IMR-90 (cell line): ENCODE measurements at regions not wholly inside any gene's neighbourhood (a gene's known extent, or its start where the extent isn't known, plus 50 kb on each side); places are given as distances from the start of the nearest gene placed in this dataset.

Experiments
- ATAC-seq: fragments of 200-7000 bp; cut with Tn5 transposase; 2 replicates; pipeline ENCODE4 v1.9.1; 2020; ENCODE audit warnings: low read depth, mild to moderate bottlenecking, moderate library complexity
- BruUV-seq: library from RNA; stranded (reverse); fragments of 400-500 nt; replicated peaks from 2 replicates; lab custom pipeline; 2021; lab: Mats Ljungman, UMichigan
- CTCF ChIA-PET: fragments of 300-600 bp; formaldehyde crosslinking; extraction: SDS; loops from one replicate; lab custom pipeline; 2021; ENCODE audit warnings: antibody characterized with exemption; lab: Yijun Ruan, JAX
- POLR2A ChIA-PET: fragments of 300-600 bp; sonication (Branson Sonifier 250); formaldehyde crosslinking; loops from one replicate; lab custom pipeline; 2022; ENCODE audit warnings: antibody characterized with exemption; ENCODE audit not compliant: unreplicated experiment; lab: Charles Lee
- DNase-seq: peaks from one replicate; pipeline ENCODE4 v3.0.0; 2013
- H2AFZ ChIP-seq: replicated peaks from 2 replicates; pipeline ENCODE3; 2013; ENCODE audit warnings: low read length, mild to moderate bottlenecking; ENCODE audit not compliant: poor library complexity
- H2AK5ac ChIP-seq: 2 replicates; pipeline ENCODE4 v1.6.1; 2013; ENCODE audit warnings: low read depth, low read length, inconsistent platforms
- H2AK9ac ChIP-seq: replicated peaks from 2 replicates; pipeline ENCODE3; 2013; ENCODE audit warnings: mild to moderate bottlenecking, low read depth, low read length, moderate library complexity; ENCODE audit not compliant: poor library complexity
- H2BK120ac ChIP-seq: 2 replicates; pipeline ENCODE4 v1.6.1; 2013; ENCODE audit warnings: low read depth, low read length, inconsistent platforms
- H2BK15ac ChIP-seq: 3 replicates; pipeline ENCODE4 v1.6.1; 2013; ENCODE audit warnings: low read depth, low read length, inconsistent platforms
- H2BK20ac ChIP-seq: 2 replicates; pipeline ENCODE4 v1.6.1; 2013; ENCODE audit warnings: low read depth, mild to moderate bottlenecking, inconsistent platforms, low read length, moderate library complexity
- H2BK5ac ChIP-seq: 2 replicates; pipeline ENCODE4 v1.6.1; 2013; ENCODE audit warnings: mild to moderate bottlenecking, low read depth, low read length, inconsistent platforms; ENCODE audit not compliant: poor library complexity, severe bottlenecking
- H3K14ac ChIP-seq: replicated peaks from 2 replicates; pipeline ENCODE4 v1.6.1; 2013; ENCODE audit warnings: low read depth, low read length, inconsistent platforms
- H3K18ac ChIP-seq: 2 replicates; pipeline ENCODE4 v1.6.1; 2013; ENCODE audit warnings: low read depth, low read length, control low read depth
- H3K23ac ChIP-seq: 2 replicates; pipeline ENCODE4 v1.6.1; 2013; ENCODE audit warnings: low read depth, low read length, inconsistent platforms
- H3K27ac ChIP-seq: 2 replicates; pipeline ENCODE4 v1.5.1; 2013; ENCODE audit warnings: mild to moderate bottlenecking, control low read depth, low read length; ENCODE audit not compliant: insufficient read depth
- H3K27me3 ChIP-seq: 2 replicates; pipeline ENCODE4 v1.6.1; 2013; ENCODE audit warnings: low read length; ENCODE audit not compliant: control insufficient read depth, insufficient read depth
- H3K36me3 ChIP-seq: 2 replicates; pipeline ENCODE4 v1.6.1; 2013; ENCODE audit warnings: low read length, mixed read lengths; ENCODE audit not compliant: control insufficient read depth, insufficient read depth
- H3K4ac ChIP-seq: 2 replicates; pipeline ENCODE4 v1.6.1; 2013; ENCODE audit warnings: low read depth, low read length, inconsistent platforms
- H3K4me1 ChIP-seq: 2 replicates; pipeline ENCODE4 v1.6.1; 2013; ENCODE audit warnings: low read length, mixed read lengths; ENCODE audit not compliant: control insufficient read depth, insufficient read depth
- H3K4me2 ChIP-seq: 2 replicates; pipeline ENCODE4 v1.6.1; 2013; ENCODE audit warnings: low read depth, mild to moderate bottlenecking, control low read depth, low read length, moderate library complexity
- H3K4me3 ChIP-seq: 2 replicates; pipeline ENCODE4 v1.5.1; 2013; ENCODE audit warnings: low read depth, mild to moderate bottlenecking, control low read depth, low read length, moderate library complexity; ENCODE audit not compliant: insufficient read depth
- H3K56ac ChIP-seq: 2 replicates; pipeline ENCODE4 v1.6.1; 2013; ENCODE audit warnings: low read length, inconsistent platforms; ENCODE audit not compliant: insufficient read depth; ENCODE audit errors: extremely low read depth
- H3K79me1 ChIP-seq, 2 experiments: 2 replicates each; pipeline ENCODE4 v1.6.1; 2013; ENCODE audit warnings: low read length in 2 of 2, inconsistent platforms in 1 of 2, low read depth in 1 of 2
- H3K9ac ChIP-seq: 2 replicates; pipeline ENCODE4 v1.6.1; 2013; ENCODE audit warnings: low read depth, low read length, control low read depth
- H3K9me1 ChIP-seq: 2 replicates; pipeline ENCODE4 v1.6.1; 2013; ENCODE audit warnings: low read length, inconsistent platforms; ENCODE audit not compliant: insufficient read depth
- H3K9me3 ChIP-seq: 2 replicates; pipeline ENCODE4 v1.6.1; 2013; ENCODE audit warnings: low read length; ENCODE audit not compliant: control insufficient read depth, insufficient read depth
- H4K20me1 ChIP-seq: 2 replicates; pipeline ENCODE4 v1.6.1; 2013; ENCODE audit warnings: low read length, inconsistent platforms; ENCODE audit not compliant: insufficient read depth
- H4K5ac ChIP-seq: 2 replicates; pipeline ENCODE4 v1.6.1; 2013; ENCODE audit warnings: mild to moderate bottlenecking, low read depth, low read length, control low read depth
- H4K8ac ChIP-seq, 2 experiments: 2 replicates each; pipeline ENCODE4 v1.6.1; 2013; ENCODE audit warnings: low read depth in 2 of 2, low read length in 2 of 2, control low read depth in 1 of 2, inconsistent platforms in 1 of 2
- H4K91ac ChIP-seq: 2 replicates; pipeline ENCODE4 v1.6.1; 2013; ENCODE audit warnings: low read depth, low read length, inconsistent platforms; ENCODE audit not compliant: insufficient read depth
- BHLHE40 ChIP-seq: fragments of 150-350 bp; IDR thresholded peaks from 2 replicates; pipeline ENCODE4 v1.6.1; 2016; ENCODE audit warnings: mild to moderate bottlenecking, low read depth, low read length
- CEBPB ChIP-seq: IDR thresholded peaks from 2 replicates; pipeline ENCODE4 v1.6.1; 2012; ENCODE audit warnings: low read depth, low read length, improper control_type of control experiment
- CHD1 ChIP-seq: IDR thresholded peaks from 2 replicates; pipeline ENCODE4 v1.6.1; 2012; ENCODE audit warnings: low read depth, low read length, improper control_type of control experiment
- FOS ChIP-seq: fragments of 150-350 bp; IDR thresholded peaks from 2 replicates; pipeline ENCODE4 v1.6.1; 2016; ENCODE audit warnings: low read depth, low read length
- MAFK ChIP-seq: IDR thresholded peaks from 2 replicates; pipeline ENCODE4 v1.6.1; 2012; ENCODE audit warnings: low read depth, low read length, improper control_type of control experiment
- MAZ ChIP-seq: IDR thresholded peaks from 2 replicates; pipeline ENCODE4 v1.6.1; 2012; ENCODE audit warnings: low read depth, mild to moderate bottlenecking, low read length, improper control_type of control experiment, moderate library complexity, borderline replicate concordance
- MXI1 ChIP-seq: IDR thresholded peaks from 2 replicates; pipeline ENCODE4 v1.6.1; 2012; ENCODE audit warnings: low read depth, mild to moderate bottlenecking, low read length, moderate library complexity, borderline replicate concordance
- NFE2L2 ChIP-seq: fragments of 150-350 bp; IDR thresholded peaks from 2 replicates; pipeline ENCODE4 v1.6.1; 2016; ENCODE audit warnings: low read depth, mild to moderate bottlenecking, low read length
- POLR2A ChIP-seq: IDR thresholded peaks from 2 replicates; pipeline ENCODE4 v1.6.1; 2012; ENCODE audit warnings: mild to moderate bottlenecking, low read depth, low read length
- RCOR1 ChIP-seq: IDR thresholded peaks from 2 replicates; pipeline ENCODE4 v1.6.1; 2012; ENCODE audit warnings: mild to moderate bottlenecking, low read length, improper control_type of control experiment; ENCODE audit not compliant: insufficient replicate concordance
- RFX5 ChIP-seq: IDR thresholded peaks from 2 replicates; pipeline ENCODE4 v1.8.0; 2012; ENCODE audit warnings: low read depth, mild to moderate bottlenecking, low read length, moderate library complexity
- SMC3 ChIP-seq: fragments of 150-350 bp; IDR thresholded peaks from 2 replicates; pipeline ENCODE4 v1.6.1; 2016; ENCODE audit warnings: low read depth, mild to moderate bottlenecking, antibody characterized with exemption, low read length, moderate library complexity
- USF2 ChIP-seq: fragments of 150-350 bp; IDR thresholded peaks from 2 replicates; pipeline ENCODE4 v1.6.1; 2017; ENCODE audit warnings: mild to moderate bottlenecking, antibody characterized with exemption, low read length, low read depth
- WGBS, 2 experiments: methylation state at CpG; one replicate each; pipeline versions ENCODE4 v1.1.5 to v1.1.7; 2013; ENCODE audit warnings: missing lambda C conversion rate in 2 of 2; ENCODE audit not compliant: insufficient read length in 1 of 2; ENCODE audit errors: extremely low coverage in 2 of 2; 5-methylcytosine and 5-hydroxymethylcytosine counted together
- dilution Hi-C: fragments of 300-500 bp; cut with HindIII; formaldehyde crosslinking; loops from one replicate; pipeline ENCODE4 v1.14.3; 2018; ENCODE audit warnings: low sequenced_read_pairs; ENCODE audit not compliant: unreplicated experiment
- in situ Hi-C: fragments of 300-500 bp; cut with MboI; formaldehyde crosslinking; loops from 3 replicates; pipeline ENCODE4 v1.14.3; 2019; ENCODE audit warnings: low sequenced_read_pairs, inconsistent platforms, mixed read lengths
- intact Hi-C: fragments of 100-400 bp; cut with micrococcal nuclease; formaldehyde crosslinking; loops from 2 replicates; pipeline ENCODE4 v1.10.0; 2022
- TF ChIP-seq, protein P1 (sequence below): conservative IDR thresholded peaks from 2 replicates; pipeline ENCODE4 v1.5.1; 2012; ENCODE audit warnings: mild to moderate bottlenecking, low read depth, low read length, improper control_type of control experiment
- TF ChIP-seq, protein P2 (sequence below): fragments of 150-350 bp; IDR thresholded peaks from 2 replicates; pipeline ENCODE4 v1.6.1; 2016; ENCODE audit warnings: low read depth, mild to moderate bottlenecking, low read length, moderate library complexity, borderline replicate concordance

DNA sequence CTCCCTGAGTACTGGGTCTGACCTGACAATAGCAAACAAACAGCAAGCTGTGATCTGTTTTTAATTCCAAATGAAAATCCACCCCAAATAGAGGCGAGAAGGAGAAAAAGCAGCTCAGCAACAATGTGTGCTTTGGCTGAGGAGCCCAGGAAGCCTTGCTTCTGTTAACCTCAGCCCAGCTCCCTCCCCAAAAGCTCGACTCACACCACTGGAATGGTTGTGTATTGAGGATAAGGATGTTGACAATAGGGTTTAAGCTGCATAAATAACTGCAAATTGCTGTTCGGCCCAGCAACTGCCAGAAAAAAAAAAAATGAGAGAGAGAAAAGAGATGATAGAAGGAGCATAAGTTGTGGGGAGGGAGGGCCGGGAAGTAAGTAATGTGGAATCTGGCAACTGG, 104.0 kb upstream of the TBC1D5 start:
- H2BK5ac ChIP-seq = no peak overlapping the region
- H3K27ac ChIP-seq = no peak overlapping the region
- no peak overlapping the region for H2BK120ac ChIP-seq
- TF ChIP-seq SMC3 (no peak), MXI1 (no peak), MAZ (no peak), CEBPB (no peak), NFE2L2 (no peak), FOS (no peak), CHD1 (no peak), MAFK (no peak), BHLHE40 (no peak), RFX5 (no peak), POLR2A (no peak), USF2 (no peak), RCOR1 (no peak)
- TF ChIP-seq, protein P1, sequence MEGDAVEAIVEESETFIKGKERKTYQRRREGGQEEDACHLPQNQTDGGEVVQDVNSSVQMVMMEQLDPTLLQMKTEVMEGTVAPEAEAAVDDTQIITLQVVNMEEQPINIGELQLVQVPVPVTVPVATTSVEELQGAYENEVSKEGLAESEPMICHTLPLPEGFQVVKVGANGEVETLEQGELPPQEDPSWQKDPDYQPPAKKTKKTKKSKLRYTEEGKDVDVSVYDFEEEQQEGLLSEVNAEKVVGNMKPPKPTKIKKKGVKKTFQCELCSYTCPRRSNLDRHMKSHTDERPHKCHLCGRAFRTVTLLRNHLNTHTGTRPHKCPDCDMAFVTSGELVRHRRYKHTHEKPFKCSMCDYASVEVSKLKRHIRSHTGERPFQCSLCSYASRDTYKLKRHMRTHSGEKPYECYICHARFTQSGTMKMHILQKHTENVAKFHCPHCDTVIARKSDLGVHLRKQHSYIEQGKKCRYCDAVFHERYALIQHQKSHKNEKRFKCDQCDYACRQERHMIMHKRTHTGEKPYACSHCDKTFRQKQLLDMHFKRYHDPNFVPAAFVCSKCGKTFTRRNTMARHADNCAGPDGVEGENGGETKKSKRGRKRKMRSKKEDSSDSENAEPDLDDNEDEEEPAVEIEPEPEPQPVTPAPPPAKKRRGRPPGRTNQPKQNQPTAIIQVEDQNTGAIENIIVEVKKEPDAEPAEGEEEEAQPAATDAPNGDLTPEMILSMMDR = no peak
- TF ChIP-seq, protein P2, sequence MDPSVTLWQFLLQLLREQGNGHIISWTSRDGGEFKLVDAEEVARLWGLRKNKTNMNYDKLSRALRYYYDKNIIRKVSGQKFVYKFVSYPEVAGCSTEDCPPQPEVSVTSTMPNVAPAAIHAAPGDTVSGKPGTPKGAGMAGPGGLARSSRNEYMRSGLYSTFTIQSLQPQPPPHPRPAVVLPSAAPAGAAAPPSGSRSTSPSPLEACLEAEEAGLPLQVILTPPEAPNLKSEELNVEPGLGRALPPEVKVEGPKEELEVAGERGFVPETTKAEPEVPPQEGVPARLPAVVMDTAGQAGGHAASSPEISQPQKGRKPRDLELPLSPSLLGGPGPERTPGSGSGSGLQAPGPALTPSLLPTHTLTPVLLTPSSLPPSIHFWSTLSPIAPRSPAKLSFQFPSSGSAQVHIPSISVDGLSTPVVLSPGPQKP = no peak
- H4K20me1 ChIP-seq = no peaks in the 10 kb centered on the region
- CTCF ChIA-PET = no interaction called here
- ATAC-seq (peak; percentile 81), DNase-seq (peak; percentile 13)
- H2BK20ac ChIP-seq = no peak overlapping the region
- H3K9me3 ChIP-seq = no peaks in the 10 kb centered on the region
- no peak overlapping the region for H4K91ac ChIP-seq
- H3K4me2 ChIP-seq = no peak overlapping the region
- no peak overlapping the region for H2AK9ac ChIP-seq
- H3K9me1 ChIP-seq = no peaks in the 10 kb centered on the region
- POLR2A ChIA-PET = no interaction called here
- no peak overlapping the region for H2BK15ac ChIP-seq
- BruUV-seq = no TSS peak
- no peak overlapping the region for H3K56ac ChIP-seq
- H3K14ac ChIP-seq = no peak overlapping the region
- H3K23ac ChIP-seq = no peak overlapping the region
- no peak overlapping the region for H3K18ac ChIP-seq
- no peak overlapping the region for H3K4me3 ChIP-seq
- WGBS, 2 experiments = 0% methylated on average over 1 of the region's 4 CpGs; no CpG with 5 or more reads in 1 of the 2 experiments
- no peak overlapping the region for H4K5ac ChIP-seq
- intact Hi-C loops (no loop called here), dilution Hi-C loops (no loop called here), in situ Hi-C loops (loop anchor here (10.0 kb wide), 1 partner anchor 582 kb away; no protein-coding TSS in a partner anchor)
- no peaks in the 10 kb centered on the region for H3K4me1 ChIP-seq
- no peak overlapping the region for H3K4ac ChIP-seq
- no peak overlapping the region for H2AK5ac ChIP-seq
- H2AFZ ChIP-seq = no peak overlapping the region
- H3K27me3 ChIP-seq = peaks cover 2% of the 10 kb centered on the region; the same call in 1 of the 2 replicates
- no peaks in the 10 kb centered on the region for H3K36me3 ChIP-seq
- no peaks in the 10 kb centered on the region for H3K79me1 ChIP-seq
- no peak overlapping the region for H4K8ac ChIP-seq
- H3K9ac ChIP-seq = no peak overlapping the region
